ENCODE measurements at regions not wholly inside any gene's neighbourhood (a gene's known extent, or its start where the extent isn't known, plus 50 kb on each side); places are given as distances from the start of the nearest gene placed in this dataset.

DNA sequence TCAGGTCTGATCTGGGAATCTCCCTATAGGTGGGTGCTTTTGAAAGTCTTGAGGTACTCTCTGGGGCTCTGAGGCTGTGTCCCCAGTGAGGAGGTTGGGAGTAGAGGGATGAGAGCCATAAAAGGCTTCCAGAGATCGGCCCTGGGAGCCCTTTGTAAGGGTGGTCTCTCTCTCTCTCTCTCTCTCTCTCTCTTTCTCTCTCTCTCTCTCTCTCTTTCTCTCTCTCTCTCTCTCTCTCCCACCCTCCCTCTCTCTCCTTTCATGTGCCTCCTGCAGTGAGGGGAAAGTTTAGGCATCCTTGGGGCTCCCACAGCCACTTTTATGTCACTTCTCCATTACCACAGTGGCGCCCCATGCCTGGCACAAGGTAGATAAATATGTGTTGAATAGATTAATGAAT lies 271.3 kb upstream of the N4BP1 start:
- TF ChIP-seq, protein P1, sequence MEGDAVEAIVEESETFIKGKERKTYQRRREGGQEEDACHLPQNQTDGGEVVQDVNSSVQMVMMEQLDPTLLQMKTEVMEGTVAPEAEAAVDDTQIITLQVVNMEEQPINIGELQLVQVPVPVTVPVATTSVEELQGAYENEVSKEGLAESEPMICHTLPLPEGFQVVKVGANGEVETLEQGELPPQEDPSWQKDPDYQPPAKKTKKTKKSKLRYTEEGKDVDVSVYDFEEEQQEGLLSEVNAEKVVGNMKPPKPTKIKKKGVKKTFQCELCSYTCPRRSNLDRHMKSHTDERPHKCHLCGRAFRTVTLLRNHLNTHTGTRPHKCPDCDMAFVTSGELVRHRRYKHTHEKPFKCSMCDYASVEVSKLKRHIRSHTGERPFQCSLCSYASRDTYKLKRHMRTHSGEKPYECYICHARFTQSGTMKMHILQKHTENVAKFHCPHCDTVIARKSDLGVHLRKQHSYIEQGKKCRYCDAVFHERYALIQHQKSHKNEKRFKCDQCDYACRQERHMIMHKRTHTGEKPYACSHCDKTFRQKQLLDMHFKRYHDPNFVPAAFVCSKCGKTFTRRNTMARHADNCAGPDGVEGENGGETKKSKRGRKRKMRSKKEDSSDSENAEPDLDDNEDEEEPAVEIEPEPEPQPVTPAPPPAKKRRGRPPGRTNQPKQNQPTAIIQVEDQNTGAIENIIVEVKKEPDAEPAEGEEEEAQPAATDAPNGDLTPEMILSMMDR (IDR thresholded peaks at IDR 0.05): no peak
- intact Hi-C loops (cut with DNase I): no loop called here

DNA sequence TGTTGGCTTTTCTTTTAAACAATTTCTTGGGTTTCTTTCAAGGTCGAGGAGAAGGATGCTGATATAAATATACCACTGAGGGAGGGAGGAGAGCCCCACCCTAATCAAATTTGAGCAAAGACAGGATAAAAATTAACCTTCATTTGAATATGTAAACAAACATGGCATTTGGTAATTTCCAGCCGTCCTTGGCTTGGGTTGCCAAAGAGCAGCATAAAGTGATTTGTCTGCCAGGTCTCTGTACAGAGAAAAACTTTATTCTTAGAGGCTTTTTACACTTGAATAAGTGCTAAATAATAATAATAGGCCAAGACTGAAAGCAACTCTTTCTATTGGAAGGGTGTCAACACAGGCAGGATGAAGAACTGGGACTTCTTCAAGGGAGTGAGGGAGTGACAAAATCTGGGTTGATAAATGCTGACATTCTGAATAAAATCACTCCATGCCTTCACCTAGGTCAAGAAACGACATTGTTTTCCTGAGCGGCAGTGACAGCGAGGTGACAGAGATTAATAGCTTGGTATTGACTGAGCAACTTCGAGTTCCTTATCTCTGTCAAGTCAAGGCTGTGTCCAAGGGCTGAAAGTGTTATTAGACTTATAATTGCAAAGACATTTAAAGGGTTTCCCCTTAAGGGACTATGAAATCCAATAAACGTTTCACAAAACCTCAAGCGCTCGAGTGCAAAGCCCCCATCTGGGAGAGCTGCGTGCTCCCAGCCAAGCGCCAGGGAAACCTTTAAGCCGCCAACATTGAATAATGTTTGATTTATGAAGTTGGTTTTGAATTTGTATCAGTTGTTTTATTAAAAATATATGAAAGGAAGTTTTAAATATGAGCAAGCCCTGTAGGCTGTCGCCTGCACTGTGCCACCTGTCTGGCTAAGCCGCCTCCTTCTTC lies 269.5 kb upstream of the N4BP1 start:
- no peak for ATAC-seq
- Histone ChIP-seq H3K27me3 (no peaks in the 10 kb centered on the region), H3K9me3 (no peaks in the 10 kb centered on the region), H3K4me3 (no peak overlapping the region), H3K36me3 (no peaks in the 10 kb centered on the region), H3K27ac (no peak overlapping the region), H3K4me1 (no peaks in the 10 kb centered on the region)
- TF ChIP-seq, protein P1 (IDR thresholded peaks at IDR 0.05): no peak
- intact Hi-C loops (cut with DNase I): no loop called here
- DNase-seq: no peak

More for the DNA sequence above, 271.3 kb upstream of the N4BP1 start:
- ATAC-seq: no peak
- no peak overlapping the region for H3K27ac ChIP-seq
- no peaks in the 10 kb centered on the region for H3K36me3 ChIP-seq
- no peak overlapping the region for H3K4me3 ChIP-seq
- DNase-seq: no peak
- no peaks in the 10 kb centered on the region for H3K4me1 ChIP-seq
- H3K9me3 ChIP-seq: no peaks in the 10 kb centered on the region
- H3K27me3 ChIP-seq: no peaks in the 10 kb centered on the region

DNA sequence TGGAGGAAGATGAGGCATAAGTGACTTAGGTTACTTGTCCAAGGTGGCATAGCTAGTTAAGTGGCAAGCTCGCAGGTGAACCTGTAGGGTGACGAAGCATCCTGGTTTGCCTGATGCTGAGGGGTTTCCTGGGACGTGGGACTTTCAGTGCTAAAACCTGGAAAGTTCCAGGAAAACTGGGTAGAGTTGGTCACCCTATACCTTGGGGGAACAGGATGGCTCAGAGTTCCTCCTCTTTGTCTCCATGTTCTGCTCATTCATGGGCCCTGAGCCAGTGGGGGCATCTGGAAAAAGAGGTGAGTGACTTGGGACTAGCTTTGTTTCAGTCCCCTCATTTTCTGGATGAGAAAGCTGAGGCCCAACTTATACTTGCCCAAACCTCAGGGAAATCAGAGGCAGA lies 268.0 kb upstream of the N4BP1 start:
- H3K27ac ChIP-seq: no peak overlapping the region
- H3K4me3 ChIP-seq: no peak overlapping the region
- no peaks in the 10 kb centered on the region for H3K27me3 ChIP-seq
- ATAC-seq (no peak), DNase-seq (no peak)
- no peaks in the 10 kb centered on the region for H3K4me1 ChIP-seq
- H3K9me3 ChIP-seq: no peaks in the 10 kb centered on the region
- TF ChIP-seq, protein P1 (IDR thresholded peaks at IDR 0.05): no peak
- H3K36me3 ChIP-seq: no peaks in the 10 kb centered on the region
- intact Hi-C loops (cut with DNase I): no loop called here

DNA sequence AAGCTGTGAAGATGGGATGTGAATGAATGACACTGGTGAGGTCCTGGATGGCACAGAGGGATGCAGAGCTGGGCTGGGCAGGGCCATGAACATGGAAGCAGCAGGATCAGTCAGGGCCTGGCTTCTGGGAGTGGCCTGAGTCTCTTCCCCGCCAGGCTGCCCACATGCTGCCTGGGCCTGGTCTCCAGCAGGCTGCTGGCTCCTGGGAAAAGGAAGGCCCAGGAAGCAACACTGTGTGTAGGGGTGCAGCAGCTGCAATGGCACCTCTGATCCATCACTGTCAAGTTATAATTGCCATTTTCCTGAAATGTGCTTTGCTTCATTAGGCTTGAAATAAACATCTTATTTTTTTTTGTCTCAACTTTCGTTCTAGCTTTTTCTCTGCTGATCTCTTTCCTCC lies 260.2 kb upstream of the N4BP1 start:
- Histone ChIP-seq H3K36me3 (no peaks in the 10 kb centered on the region), H3K27me3 (no peaks in the 10 kb centered on the region), H3K4me3 (no peak overlapping the region), H3K4me1 (no peaks in the 10 kb centered on the region), H3K9me3 (no peaks in the 10 kb centered on the region), H3K27ac (no peak overlapping the region)
- TF ChIP-seq, protein P1 (IDR thresholded peaks at IDR 0.05): no peak
- intact Hi-C loops (cut with DNase I): no loop called here
- DNase-seq (no peak), ATAC-seq (no peak)

DNA sequence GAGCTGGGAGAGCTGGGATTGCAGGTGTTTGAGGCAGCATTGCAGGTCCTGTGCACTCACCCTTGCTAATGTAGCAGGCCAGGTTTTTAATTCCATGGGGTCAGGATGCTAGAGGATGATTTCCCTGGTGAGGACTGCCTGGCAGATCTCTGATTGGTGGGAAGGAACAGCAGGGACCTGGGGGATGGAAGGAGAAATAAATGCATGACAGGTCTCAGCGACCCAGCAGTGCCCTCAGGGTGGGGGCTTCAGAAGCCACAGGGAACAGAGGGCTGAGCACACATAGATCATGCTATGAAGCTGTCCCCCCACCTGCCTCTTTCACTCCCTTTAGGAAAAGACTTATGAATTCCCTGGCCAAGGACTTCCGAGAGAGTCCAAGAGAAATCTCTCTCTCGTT lies 255.5 kb upstream of the N4BP1 start:
- no peak overlapping the region for H3K27ac ChIP-seq
- TF ChIP-seq, protein P1 (IDR thresholded peaks at IDR 0.05): no peak
- H3K4me3 ChIP-seq: no peak overlapping the region
- DNase-seq (no peak), ATAC-seq (no peak)
- no peaks in the 10 kb centered on the region for H3K27me3 ChIP-seq
- intact Hi-C loops (cut with DNase I): no loop called here
- H3K4me1 ChIP-seq: no peaks in the 10 kb centered on the region
- H3K36me3 ChIP-seq: no peaks in the 10 kb centered on the region
- no peaks in the 10 kb centered on the region for H3K9me3 ChIP-seq

Measured in upper lobe of right lung (tissue), 1 donor.